SK-N-MC (cell line): ENCODE measurements at regions not wholly inside any gene's neighbourhood (a gene's known extent, or its start where the extent isn't known, plus 50 kb on each side); places are given as distances from the start of the nearest gene placed in this dataset.
"Not testable (repeated sequence)": the region's sequence is repeated elsewhere in the genome, so short reads cannot be mapped to it uniquely, and the experiment has no call there.

Experiments
- DNase-seq: peaks from one replicate; pipeline ENCODE4 v3.0.0-alpha.2; 2011; ENCODE audit warnings: low read depth, low spot score
- H3K27ac ChIP-seq: fragments of 200-600 bp; sonication (generic); 2 replicates; pipeline ENCODE4 v1.5.1; 2016; ENCODE audit warnings: mixed run types
- H3K36me3 ChIP-seq: fragments of 200-600 bp; sonication (generic); 2 replicates; pipeline ENCODE4 v1.6.1; 2017; ENCODE audit warnings: antibody characterized with exemption, low read length, mixed read lengths; ENCODE audit not compliant: insufficient read depth
- H3K4me3 ChIP-seq: fragments of 200-600 bp; sonication (generic); 2 replicates; pipeline ENCODE4 v1.5.1; 2016
- H3K9ac ChIP-seq: fragments of 200-600 bp; sonication (generic); 2 replicates; pipeline ENCODE4 v1.8.0; 2017; ENCODE audit warnings: mixed run types, mixed read lengths; ENCODE audit not compliant: insufficient read length
- H3K9me3 ChIP-seq: fragments of 200-600 bp; sonication (generic); 2 replicates; pipeline ENCODE4 v1.6.1; 2017; ENCODE audit warnings: low read depth, mild to moderate bottlenecking, antibody characterized with exemption, low read length, moderate library complexity, mixed read lengths
- EZH2 ChIP-seq: fragments of 200-600 bp; sonication (generic); IDR thresholded peaks from one replicate; pipeline ENCODE4 v1.6.1; 2017; ENCODE audit warnings: antibody characterized with exemption
- FOXP2 ChIP-seq: optimal IDR thresholded peaks from 2 replicates; pipeline ENCODE3; 2011; ENCODE audit warnings: mild to moderate bottlenecking, moderate library complexity; ENCODE audit not compliant: insufficient read depth; ENCODE audit errors: extremely low read length, control extremely low read depth
- POLR2AphosphoS5 ChIP-seq: IDR thresholded peaks from 2 replicates; pipeline ENCODE4 v1.6.1; 2012; ENCODE audit warnings: mild to moderate bottlenecking, low read depth, low read length, borderline replicate concordance

GRCh38 chr2:150081775-150082481 is 405.5 kb downstream of the RND3 start:
- no peak overlapping the region for H3K9ac ChIP-seq
- no peak for TF ChIP-seq EZH2
- TF ChIP-seq POLR2AphosphoS5 = no peak
- no peak for TF ChIP-seq FOXP2
- no peaks in the 10 kb centered on the region for H3K36me3 ChIP-seq
- DNase-seq = no peak
- no peaks in the 10 kb centered on the region for H3K9me3 ChIP-seq
- H3K27ac ChIP-seq = no peak overlapping the region
- no peak overlapping the region for H3K4me3 ChIP-seq

- no peaks in the 10 kb centered on the region for H3K36me3 ChIP-seq
- TF ChIP-seq FOXP2 (no peak), POLR2AphosphoS5 (no peak), EZH2 (no peak)
- peak overlapping the region; percentile 31; the same call in 1 of the 2 replicates for H3K4me3 ChIP-seq
- no peaks in the 10 kb centered on the region for H3K9me3 ChIP-seq
- DNase-seq = no peak
- no peak overlapping the region for H3K9ac ChIP-seq
- H3K27ac ChIP-seq = peak overlapping the region; percentile 20; the same call in 1 of the 2 replicates
Measured at GRCh38 chr2:150076281-150076680, 411.2 kb downstream of the RND3 start.

- Histone ChIP-seq H3K4me3 (no peak overlapping the region), H3K9me3 (no peaks in the 10 kb centered on the region), H3K27ac (peak overlapping the region; percentile 20; the same call in 1 of the 2 replicates), H3K9ac (no peak overlapping the region), H3K36me3 (no peaks in the 10 kb centered on the region)
- TF ChIP-seq FOXP2 (no peak), POLR2AphosphoS5 (no peak), EZH2 (no peak)
- DNase-seq = no peak
Measured at GRCh38 chr2:150075831-150076230, 411.6 kb downstream of the RND3 start.

- Histone ChIP-seq H3K27ac (no peak overlapping the region), H3K9ac (no peak overlapping the region), H3K9me3 (no peaks in the 10 kb centered on the region), H3K4me3 (no peak overlapping the region), H3K36me3 (no peaks in the 10 kb centered on the region)
- no peak for DNase-seq
- TF ChIP-seq POLR2AphosphoS5 (no peak), FOXP2 (no peak), EZH2 (no peak)
Measured at GRCh38 chr2:150066490-150066889, 421.0 kb downstream of the RND3 start.

GRCh38 chr2:150063931-150064548 is 423.4 kb downstream of the RND3 start:
- H3K36me3 ChIP-seq = no peaks in the 10 kb centered on the region
- H3K9ac ChIP-seq = no peak overlapping the region
- H3K27ac ChIP-seq = no peak overlapping the region
- H3K4me3 ChIP-seq = no peak overlapping the region
- TF ChIP-seq POLR2AphosphoS5 (no peak), FOXP2 (no peak), EZH2 (no peak)
- H3K9me3 ChIP-seq = no peaks in the 10 kb centered on the region
- DNase-seq = no peak

GRCh38 chr2:150063432-150063889 is 424.0 kb downstream of the RND3 start:
- DNase-seq = no peak
- no peaks in the 10 kb centered on the region for H3K36me3 ChIP-seq
- no peak overlapping the region for H3K4me3 ChIP-seq
- H3K9ac ChIP-seq = no peak overlapping the region
- H3K27ac ChIP-seq = no peak overlapping the region
- no peaks in the 10 kb centered on the region for H3K9me3 ChIP-seq
- TF ChIP-seq EZH2 = no peak
- TF ChIP-seq FOXP2 = no peak

GRCh38 chr2:150062416-150062815 is 425.1 kb downstream of the RND3 start:
- H3K4me3 ChIP-seq = no peak overlapping the region
- DNase-seq = no peak
- TF ChIP-seq POLR2AphosphoS5 (no peak), EZH2 (no peak), FOXP2 (no peak)
- H3K27ac ChIP-seq = no peak overlapping the region
- no peaks in the 10 kb centered on the region for H3K36me3 ChIP-seq
- H3K9ac ChIP-seq = no peak overlapping the region
- H3K9me3 ChIP-seq = no peaks in the 10 kb centered on the region

- no peak overlapping the region for H3K9ac ChIP-seq
- H3K4me3 ChIP-seq = no peak overlapping the region
- no peaks in the 10 kb centered on the region for H3K36me3 ChIP-seq
- no peak overlapping the region for H3K27ac ChIP-seq
- DNase-seq = no peak
- TF ChIP-seq POLR2AphosphoS5 (no peak), FOXP2 (no peak), EZH2 (no peak)
- H3K9me3 ChIP-seq = no peaks in the 10 kb centered on the region
Measured at GRCh38 chr2:150060341-150060740, 427.1 kb downstream of the RND3 start.

- H3K9me3 ChIP-seq, DNase-seq, H3K9ac ChIP-seq, H3K27ac ChIP-seq, H3K4me3 ChIP-seq, H3K36me3 ChIP-seq: not testable (repeated sequence)
Measured at GRCh38 chr2:150059676-150060075, 427.8 kb downstream of the RND3 start.
